Retinal pigment epithelial cell (primary cell): ENCODE measurements at regions not wholly inside any gene's neighbourhood (a gene's known extent, or its start where the extent isn't known, plus 50 kb on each side); places are given as distances from the start of the nearest gene placed in this dataset.

Source experiments
- DNase-seq: peaks from one replicate; pipeline ENCODE4 v3.0.0-alpha.2; 2010; ENCODE audit warnings: low read depth
- H3K4me3 ChIP-seq: 2 replicates; pipeline ENCODE4 v1.5.1; 2011; ENCODE audit warnings: mild to moderate bottlenecking, low read length, control low read depth, moderate library complexity
- CTCF ChIP-seq: conservative IDR thresholded peaks from 2 replicates; pipeline ENCODE4 v1.5.1; 2011; ENCODE audit warnings: low read depth, low read length, control low read depth, inconsistent platforms

GRCh38 chr3:66153481-66154443, 67.0 kb upstream of the SLC25A26 start:
- TF ChIP-seq CTCF: no peak
- no peak for DNase-seq
- peak overlapping the region; percentile 51 for H3K4me3 ChIP-seq

GRCh38 chr3:66152336-66152735, 68.5 kb upstream of the SLC25A26 start:
- H3K4me3 ChIP-seq: no peak overlapping the region
- TF ChIP-seq CTCF: no peak
- no peak for DNase-seq

GRCh38 chr3:66150977-66151376, 69.8 kb upstream of the SLC25A26 start:
- DNase-seq: no peak
- H3K4me3 ChIP-seq: no peak overlapping the region
- no peak for TF ChIP-seq CTCF

- H3K4me3 ChIP-seq: no peak overlapping the region
- TF ChIP-seq CTCF: peak; percentile 7
- DNase-seq: no peak
Observed at GRCh38 chr3:66149269-66149668, 71.5 kb upstream of the SLC25A26 start.

GRCh38 chr3:66145408-66145733, 75.4 kb upstream of the SLC25A26 start:
- no peak overlapping the region for H3K4me3 ChIP-seq
- no peak for TF ChIP-seq CTCF
- no peak for DNase-seq

- no peak overlapping the region for H3K4me3 ChIP-seq
- peak; percentile 55 for DNase-seq
- no peak for TF ChIP-seq CTCF
Observed at GRCh38 chr3:66144568-66145407, 76.0 kb upstream of the SLC25A26 start.
